ENCODE measurements at regions not wholly inside any gene's neighbourhood (a gene's known extent, or its start where the extent isn't known, plus 50 kb on each side); places are given as distances from the start of the nearest gene placed in this dataset.

DNA sequence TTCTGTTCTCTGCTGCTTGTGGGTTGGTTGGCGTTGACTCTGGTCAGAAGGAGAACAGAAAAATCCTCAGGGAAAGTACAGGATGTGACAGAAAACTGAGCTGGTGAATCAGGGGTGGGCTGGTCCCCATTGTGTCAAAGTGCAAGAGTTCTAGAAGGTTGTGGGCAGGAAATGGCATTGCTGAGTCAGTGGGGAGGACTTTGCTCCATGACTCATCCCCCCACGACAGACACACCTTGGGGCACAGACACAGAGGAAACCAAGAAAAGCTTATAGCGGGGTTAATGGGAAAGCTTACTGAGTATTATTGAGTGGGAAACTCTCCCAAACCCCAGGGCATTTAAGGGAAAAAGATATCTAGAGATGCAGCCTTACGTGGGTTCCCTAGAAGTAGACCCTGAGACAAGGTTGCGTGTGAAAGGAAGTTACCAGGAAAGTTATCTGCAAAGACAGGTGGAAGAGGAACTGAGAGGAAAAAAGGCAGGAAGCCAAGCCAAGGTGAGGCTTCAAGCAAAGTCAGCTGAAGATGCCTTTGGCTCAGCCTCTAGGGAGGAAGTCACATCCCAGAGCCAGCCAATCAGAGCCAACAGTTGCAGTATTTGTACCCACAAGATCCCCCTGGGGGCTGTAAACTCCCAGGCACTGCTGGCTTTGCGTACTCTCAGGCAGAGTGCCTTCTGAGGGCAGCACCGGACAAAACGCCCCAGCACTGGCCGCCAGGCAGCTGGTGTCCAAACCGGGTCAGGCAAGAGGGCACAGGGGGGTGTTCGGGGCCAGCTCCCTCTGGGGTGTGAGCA, 86.4 kb downstream of the FOXL1 start:
- peak; percentile 29 for DNase-seq

DNA sequence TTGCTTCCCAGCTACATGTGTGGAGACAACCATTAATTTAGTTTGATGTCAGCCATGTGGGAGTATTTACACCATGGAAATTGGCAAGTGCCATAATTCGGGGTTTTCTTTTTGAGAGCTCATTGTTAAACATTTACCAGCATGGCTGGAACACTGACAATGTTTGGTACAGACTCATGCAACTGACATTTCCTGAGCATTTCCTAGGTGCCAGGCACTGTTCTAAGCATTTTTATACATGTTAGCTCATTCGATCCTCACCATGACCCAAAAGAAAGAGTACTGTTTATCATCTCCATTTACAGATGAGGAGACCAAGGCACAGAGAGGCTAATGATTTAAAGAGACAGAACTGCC, 86.9 kb downstream of the FOXL1 start:
- DNase-seq: no peak

DNA sequence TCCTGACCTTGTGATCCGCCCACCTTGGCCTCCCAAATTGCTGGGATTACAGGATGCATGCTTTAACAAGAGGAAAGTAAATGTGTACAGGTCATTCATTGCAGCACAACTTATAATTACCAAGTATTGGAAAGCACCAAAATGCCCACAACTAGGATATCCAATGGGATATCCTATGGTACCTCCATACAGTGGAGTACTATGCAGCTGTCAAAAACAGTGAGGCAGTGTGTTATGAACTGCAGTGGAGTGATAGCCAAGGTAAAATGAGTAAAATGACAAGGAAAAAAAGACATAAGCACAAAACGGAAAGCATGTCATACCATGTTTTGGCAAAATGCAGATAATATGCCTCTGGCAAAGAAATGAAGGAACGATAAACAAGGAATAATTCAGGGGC, 87.6 kb downstream of the FOXL1 start:
- DNase-seq: no peak

DNA sequence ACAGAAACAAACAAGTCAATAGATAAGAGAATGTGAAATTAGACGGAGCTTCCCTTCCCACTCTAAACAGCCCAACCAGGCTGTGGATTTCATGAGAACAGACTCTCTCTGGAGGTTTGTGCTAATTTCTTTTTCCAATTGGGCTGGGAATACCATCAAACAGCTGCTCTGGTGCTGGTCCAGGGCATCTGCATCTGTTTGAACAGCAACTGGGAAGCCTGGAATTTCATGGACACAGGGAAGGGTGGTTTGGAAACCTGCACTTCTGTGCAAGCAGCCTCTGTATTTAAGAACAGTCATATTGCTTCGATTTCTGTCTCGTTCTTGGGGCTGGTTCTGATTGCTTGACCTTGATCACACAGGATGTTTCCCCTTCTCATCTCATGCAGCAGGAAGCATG, 88.7 kb downstream of the FOXL1 start:
- no peak for DNase-seq

DNA sequence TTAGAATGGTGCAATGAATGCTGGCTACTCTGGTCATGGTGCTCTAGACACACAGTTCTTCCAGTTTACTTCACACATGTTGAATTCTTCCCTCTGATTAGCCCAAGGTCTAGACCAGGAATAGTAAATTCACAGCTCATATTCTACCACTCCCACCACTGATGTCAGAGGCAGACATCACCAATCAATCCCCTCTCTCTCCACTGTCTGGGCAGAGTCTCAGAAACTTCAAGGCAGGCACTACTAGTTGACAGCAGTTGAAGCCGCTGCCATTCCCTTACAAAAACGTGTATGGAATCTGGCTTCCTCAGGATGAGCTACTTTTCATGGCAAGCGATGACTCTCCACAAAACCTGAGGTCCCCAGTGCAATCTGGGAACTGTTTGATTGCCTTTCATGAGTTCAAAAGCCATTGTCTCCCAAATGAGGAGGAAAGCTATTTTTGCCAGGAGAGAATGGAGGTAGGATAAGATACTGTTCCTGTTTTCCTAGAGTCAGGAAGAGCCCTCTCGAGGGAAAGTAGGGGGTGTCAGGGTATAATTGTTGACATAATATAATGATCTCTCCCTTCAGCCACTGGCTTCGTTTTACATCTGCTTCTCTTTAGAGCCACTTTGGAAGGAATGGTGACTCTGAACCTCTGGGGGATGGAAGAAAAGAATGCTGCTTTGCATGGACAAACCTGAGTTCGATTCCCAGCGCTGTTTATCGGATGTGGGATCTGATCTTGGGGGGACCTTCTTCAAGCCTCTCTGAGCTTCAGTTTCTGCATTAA, 90.0 kb downstream of the FOXL1 start:
- DNase-seq: no peak

DNA sequence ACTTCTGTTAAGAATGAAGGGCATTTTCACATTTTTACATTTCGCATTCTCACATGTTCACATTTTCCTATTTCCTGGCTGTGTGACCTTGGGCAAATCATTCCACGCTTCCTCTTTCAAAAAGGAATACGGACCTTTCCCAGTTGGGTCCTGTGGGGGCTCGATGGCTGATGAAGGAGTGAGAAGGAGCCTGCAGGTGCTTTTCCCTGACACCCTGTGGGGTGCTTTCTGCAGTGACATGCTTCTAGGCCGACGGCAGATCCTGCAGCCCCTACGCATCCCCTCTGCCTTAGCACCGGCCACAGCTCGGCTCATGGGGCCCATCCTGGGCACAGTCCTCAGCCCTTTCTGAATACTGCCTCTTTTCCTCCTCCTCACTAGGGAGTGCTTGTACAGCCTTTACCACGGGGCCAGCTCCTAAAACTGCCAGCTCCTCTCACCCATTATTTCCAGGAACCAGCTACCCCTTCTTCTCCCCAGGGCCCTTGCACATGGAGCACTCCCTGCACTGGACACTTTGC, 91.0 kb downstream of the FOXL1 start:
- no peak for DNase-seq

DNA sequence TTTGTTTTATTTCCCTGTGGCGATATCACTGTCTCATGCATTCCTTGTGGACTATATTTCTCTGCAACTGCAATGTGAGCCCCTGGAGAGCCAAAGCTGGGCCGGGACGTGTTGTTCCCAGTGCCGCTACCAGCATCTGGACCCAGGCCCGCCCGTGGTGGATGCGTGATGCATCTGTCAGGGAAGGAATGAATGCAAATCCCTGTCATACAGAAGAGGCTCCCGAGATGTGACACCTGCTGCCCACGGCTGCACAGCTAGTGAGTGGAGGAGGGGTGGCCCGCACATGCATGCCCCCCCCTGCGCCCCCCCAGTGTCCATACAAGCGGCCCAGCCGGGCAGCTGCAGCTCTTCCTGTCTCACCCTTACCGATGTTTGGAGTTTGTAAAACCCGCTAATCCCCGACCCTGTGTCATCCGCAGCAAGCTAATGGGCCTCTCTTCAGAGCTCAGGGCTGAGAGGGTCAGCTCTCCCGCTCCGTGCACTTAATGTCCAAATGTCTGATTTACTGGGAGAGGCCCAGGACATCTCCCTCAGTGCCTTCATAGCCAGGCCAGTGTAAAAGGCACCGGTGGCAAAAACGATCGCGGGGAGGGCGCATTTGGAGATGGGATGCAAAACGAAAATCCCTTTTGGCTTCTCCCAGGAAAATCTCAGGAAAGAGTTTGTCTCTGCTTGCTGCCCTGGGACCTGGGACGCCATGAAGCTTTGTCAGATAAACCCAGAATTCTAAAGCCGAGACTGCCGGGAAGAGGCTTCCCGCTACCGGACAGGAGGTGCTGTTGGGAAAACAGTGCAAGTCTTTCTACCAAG, 91.8 kb downstream of the FOXL1 start:
- no peak for DNase-seq

DNA sequence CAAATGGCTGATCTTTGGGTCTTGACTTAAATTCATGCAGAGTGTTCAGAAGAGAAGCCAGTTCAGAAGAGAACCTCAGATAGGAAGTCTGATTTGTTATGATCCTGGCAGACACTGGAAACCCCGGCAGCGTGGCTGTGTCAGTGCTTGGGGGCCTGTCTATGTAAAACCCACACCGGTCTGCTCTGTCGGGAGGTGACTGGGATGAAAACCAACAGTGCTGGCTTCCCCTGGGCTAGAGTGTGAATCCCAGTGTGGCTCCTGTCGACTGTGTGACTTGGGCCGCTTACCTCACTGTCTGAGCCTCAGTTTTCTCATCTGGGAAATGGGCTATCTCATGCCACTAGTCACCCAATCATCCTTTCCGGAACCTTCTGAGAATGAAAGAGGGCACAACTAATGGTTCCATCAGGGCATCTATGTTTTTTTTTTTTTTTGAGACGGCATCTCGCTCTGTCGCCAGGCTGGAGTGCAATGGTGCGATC, 92.4 kb downstream of the FOXL1 start:
- DNase-seq: no peak

DNA sequence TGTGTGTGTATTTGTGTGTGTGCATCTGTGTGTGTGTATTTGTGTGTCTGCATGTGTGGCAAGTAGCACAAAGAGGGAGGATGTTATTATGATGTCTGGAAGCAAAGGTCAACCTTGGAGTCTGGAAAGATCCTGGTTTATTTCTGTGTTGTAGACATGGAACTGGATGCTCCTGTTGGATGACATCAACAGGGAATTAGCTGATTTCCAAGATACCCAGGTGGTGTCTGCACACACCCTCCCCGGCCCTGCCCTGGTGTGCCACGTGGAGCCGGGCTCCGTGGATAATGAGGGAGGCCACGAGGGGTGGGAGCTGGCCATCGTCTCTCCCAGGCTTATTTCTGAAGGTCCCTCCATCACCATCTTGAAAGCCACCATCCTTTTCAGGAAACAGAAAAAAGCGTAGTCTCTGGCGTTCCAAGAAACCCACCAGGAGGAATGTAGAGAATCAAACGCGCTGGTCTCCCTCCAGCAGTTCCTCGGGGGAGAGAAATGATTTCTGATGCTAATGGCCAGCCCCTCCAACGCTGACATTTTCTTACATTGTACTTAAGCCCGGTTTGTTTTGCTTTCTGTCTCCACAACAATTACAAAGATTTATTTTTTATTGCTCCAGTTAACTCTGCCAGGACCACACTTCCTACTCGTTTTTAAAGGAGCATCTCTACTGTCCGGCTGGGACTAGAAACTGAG, 93.3 kb downstream of the FOXL1 start:
- DNase-seq: no peak

DNA sequence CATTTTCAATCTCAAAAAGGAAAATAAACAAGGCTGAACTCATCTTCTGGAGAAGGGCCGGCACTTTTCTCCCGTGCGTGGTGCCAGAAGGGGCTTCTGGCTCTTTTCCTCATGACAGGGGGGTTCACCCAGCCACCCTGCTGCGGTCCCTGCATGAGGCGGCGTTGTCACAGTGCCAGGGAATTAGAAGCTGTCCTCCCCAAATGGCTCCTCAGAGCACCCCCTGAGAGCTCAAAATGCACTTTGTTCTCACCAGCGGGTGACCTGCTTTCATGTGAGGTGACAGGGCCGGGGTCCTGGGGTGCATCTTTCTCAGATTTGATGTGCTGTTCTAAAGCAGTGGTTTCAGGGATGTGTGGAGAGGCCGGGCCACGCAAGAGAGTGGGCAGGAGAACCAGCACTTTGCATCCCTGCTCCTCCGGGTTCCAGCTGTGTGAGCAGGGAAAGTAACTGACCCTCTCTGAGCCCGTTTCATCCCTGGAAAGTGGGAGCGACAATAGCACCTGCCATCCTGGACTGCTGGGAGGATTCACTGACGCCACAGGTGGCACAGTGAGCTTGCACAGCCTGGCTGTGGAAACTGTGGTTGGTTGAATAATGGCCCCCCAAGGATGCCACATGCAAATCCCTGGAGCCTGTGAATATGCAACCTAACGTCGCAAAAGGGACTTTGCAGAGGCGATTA, 94.0 kb downstream of the FOXL1 start:
- no peak for DNase-seq

DNA sequence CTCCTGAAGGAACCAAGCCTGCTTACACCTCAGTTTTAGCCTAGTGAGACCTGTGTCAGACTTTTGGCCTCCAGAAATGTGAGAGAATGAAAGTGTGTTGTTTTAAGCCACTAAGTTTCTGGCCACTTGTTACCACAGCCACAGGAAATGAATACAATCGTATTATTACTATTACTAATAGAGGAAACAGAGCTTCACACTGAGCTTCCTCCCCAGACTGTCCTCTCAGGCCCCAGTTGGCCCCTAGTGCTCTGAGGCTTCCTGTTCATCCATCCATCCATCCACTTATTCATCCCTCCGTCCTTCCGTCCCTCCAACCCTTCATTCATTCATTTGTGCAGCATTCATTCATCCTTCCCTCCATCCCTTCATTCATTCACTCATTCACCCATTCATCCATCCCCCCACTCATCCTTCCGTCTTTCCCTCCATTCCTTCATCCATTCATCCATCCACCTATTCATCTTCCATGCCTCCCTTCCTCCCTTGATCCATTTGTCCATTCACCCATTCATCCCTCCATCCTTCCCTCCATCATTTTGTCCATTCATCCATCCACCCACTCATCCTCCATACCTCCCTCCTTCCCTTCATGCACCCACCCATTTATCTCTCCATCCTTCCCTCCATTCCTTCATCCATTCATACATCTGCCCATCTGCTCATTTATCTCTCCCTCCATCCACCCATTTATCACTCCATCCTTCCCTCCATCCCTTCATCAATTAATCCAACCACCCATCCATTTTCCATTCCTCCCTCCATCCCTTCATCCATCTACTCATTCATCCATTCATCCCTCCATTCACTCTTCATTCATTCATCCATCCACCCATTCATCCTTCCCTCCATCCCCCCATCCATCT, 95.0 kb downstream of the FOXL1 start:
- no peak for DNase-seq

DNA sequence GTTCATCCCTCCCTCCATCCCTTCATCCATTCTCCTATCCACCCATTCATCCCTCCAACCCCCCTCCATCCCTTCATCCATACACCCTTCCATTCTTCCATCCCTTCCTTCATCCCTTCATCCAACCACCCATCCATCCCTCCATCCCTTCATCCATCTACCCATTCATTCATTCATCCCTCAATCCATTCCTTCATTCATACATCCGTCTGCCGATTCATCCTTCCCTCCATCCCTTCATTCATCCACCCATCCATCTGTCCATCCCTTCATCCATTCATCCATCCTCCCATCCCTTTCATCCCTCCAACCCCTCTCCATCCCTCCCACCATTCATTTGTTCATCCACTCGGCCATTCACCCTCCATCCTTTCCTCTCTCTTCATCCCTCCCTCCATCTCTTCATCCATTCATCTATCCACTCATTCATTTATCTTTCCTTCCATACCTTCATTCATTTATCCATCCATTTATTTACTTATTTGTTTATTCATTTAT, 95.7 kb downstream of the FOXL1 start:
- no peak for DNase-seq

DNA sequence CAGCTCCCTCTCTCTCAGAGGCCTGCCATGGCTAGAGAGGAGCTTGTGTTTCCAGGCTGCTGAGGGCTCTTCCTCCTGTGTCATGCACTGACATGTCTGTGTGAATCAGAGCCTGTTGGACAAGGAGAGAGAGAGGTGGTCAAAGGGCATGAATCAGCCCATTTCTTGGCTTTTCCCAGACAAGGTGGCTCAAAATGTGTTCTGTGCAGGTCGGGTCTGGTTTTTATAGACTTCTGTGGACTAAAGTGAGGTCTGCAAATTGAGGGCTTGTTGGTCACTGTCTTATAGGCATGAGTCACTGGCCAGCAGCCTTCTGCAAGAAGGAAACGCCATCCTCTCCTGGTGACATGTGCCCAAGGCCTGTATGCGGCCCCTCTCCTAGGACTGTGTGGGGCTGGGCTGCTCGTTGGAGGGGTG, 97.9 kb downstream of the FOXL1 start:
- DNase-seq: no peak

DNA sequence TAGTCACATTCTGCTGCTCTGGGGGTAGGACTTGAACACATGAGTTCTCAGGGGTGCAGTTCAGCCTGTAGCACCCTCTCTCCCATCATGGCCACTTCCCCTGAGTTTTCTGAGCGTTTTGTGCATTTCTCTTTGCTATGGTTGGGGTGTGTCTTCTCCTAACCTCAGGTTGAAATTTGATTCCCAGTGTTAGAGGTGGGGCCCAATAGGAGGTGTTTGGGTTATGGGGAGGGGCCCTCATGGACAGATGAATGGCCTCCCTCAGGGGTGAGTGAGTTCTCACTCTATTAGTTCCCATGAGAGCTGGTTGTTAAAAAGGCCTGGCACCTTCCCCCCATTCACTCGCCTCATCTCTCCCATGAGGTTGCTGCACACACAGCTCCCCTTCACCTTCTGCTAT, 101.1 kb downstream of the FOXL1 start:
- DNase-seq: no peak

DNA sequence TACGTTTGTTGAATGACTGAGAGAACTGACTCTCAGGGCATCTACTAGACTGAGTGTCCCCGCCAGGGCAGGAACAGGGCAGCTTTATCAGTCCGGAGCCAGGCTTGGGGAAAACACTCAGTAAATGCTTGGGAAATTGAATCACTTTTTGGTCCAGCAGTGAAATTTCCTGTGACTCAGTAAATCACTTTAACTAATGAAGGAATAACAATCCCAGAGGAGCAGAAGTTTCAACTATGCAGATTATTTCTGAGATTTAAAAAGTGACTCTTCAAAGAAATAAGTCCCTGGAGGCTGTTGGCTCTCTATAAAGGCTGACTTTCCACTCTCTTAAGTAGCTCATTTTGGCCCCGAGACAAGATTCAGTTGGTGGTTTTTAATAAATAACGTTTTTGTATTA, 101.8 kb downstream of the FOXL1 start:
- DNase-seq: no peak

DNA sequence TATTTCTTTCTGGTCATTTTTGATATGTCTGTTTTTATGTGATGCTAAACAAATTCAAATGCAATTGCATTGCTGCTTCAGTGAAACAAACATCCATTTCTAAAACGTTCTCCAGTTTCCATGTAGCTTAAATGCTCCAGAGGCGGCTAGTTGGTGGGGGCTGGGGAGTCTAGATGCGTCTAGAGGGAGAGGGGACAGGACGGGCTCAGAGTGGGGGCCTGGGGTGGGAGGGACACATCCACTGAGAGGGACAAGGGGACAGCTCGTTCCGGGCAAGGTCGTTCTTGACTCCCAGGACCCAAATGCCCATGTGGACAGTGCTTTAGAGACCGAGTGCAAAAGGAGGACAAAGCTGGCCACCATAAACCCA, 102.3 kb downstream of the FOXL1 start:
- no peak for DNase-seq

DNA sequence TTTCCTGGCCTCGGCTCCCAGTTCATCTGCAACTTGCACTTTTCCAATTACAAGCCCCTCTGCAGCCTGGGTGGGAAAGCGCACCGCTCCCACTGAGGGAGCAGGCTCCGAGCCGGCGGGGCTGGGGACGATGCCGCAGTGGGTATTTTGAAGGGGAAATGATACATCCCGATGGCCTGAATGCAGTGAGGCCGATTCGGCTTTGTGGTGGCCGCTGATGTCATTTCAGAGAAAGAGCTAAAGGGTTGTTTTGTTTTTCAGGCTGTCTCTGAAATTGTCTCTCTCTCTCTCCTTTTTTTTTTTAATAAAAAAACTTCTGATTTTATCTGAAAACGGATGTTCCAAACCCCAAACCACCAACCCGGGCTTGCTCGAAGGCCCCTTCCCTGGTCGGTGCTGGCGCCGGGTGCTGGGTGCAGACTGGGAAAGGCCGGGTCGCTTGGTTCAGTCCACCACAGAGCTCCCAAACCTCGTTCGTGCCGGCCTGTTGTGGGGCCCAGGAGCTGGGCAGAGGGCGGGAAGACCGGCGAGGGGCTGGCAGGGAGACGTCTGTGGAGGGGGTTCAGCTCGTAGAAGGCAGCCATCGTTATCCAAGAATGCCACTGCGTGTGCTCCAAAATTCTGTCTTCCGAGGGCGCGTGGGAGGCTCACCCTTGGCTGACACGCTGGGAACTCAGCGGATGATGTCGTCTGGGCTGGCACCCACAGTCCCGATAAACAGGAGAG, 102.8 kb downstream of the FOXL1 start:
- no peak for DNase-seq

DNA sequence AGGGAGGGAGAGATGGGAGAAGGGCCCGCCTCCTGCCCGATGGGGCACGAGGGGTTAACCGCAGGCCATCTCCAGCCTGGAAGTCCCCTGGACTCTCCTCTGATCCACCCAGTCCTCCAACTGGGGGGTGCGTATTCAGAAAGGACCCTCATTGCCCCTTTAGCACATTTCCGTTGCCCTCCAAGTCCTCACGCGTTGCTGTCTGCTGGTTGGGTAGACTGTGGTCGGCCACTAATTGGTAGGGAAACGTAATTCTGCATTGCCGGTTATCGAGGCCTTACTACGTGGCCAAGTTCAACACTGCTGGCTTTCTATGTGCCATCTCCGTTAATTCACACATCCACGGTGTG, 103.4 kb downstream of the FOXL1 start:
- no peak for DNase-seq

DNA sequence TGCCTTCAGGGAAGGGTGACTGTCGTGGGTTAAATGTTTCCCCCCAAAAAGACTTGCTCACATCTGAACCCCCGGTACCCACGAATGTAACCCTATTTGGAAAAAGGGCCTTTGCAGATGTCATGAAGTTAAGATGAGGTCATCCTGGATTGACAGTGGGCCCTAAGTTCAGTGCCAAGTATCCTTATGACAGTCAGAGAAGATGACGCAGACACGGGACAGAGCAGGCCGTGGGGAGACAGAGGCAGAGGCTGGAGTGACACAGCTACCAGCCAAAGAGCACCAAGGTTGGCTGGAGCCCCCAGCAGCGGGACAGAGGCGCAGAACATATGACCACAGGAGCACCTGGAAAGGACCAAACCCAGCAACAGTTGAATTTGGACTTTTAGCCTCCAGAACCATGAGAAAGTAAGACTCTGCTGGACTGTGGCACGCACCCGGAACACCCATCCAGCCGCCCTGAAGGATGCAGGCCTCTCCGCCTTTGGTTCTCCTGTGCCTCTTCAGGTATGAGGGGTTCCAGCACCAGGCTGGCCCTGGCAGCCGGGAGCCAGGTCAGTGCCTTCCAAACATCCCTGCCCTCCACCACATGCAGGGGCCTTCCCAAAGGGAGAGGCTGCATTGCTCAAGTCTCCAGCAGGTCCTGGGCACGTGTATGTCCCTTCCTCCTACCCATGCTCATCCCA, 104.0 kb downstream of the FOXL1 start:
- no peak for DNase-seq

Measured in activated naive CD4-positive, alpha-beta T cell treated with anti-CD3 and anti-CD28 coated beads, Interleukin-2, amount 50 U/mL, for 16 hours (primary cell).